DOHH2 (cell line): ENCODE measurements at regions not wholly inside any gene's neighbourhood (a gene's known extent, or its start where the extent isn't known, plus 50 kb on each side); places are given as distances from the start of the nearest gene placed in this dataset.

Experiments
- H3F3A ChIP-seq: fragments of 200-600 bp; sonication (generic), shearing (Covaris generic); 2 replicates; pipeline ENCODE4 v1.6.0; 2016; ENCODE audit warnings: antibody characterized with exemption, mild to moderate bottlenecking; ENCODE audit not compliant: control insufficient read depth, insufficient read depth
- H3K27ac ChIP-seq: fragments of 200-600 bp; sonication (generic); 2 replicates; pipeline ENCODE4 v1.5.1; 2014; ENCODE audit warnings: low read depth, mild to moderate bottlenecking, low read length, moderate library complexity
- H3K27me3 ChIP-seq: fragments of 200-600 bp; sonication (generic); 2 replicates; pipeline ENCODE4 v1.6.1; 2014; ENCODE audit warnings: mild to moderate bottlenecking, low read length, mixed read lengths; ENCODE audit not compliant: control insufficient read depth
- H3K36me3 ChIP-seq: fragments of 200-600 bp; sonication (generic); 2 replicates; pipeline ENCODE4 v1.6.1; 2014; ENCODE audit warnings: mild to moderate bottlenecking, low read length, moderate library complexity, mixed read lengths; ENCODE audit not compliant: control insufficient read depth
- H3K4me1 ChIP-seq: fragments of 200-600 bp; sonication (generic); 2 replicates; pipeline ENCODE4 v1.6.1; 2014; ENCODE audit warnings: mild to moderate bottlenecking, low read length, mixed read lengths; ENCODE audit not compliant: control insufficient read depth
- H3K4me2 ChIP-seq: fragments of 200-600 bp; sonication (generic); 2 replicates; pipeline ENCODE4 v1.6.0; 2014; ENCODE audit warnings: mild to moderate bottlenecking, low read length, moderate library complexity
- H3K4me3 ChIP-seq: fragments of 200-600 bp; sonication (generic); 2 replicates; pipeline ENCODE4 v1.5.1; 2014; ENCODE audit warnings: mild to moderate bottlenecking, low read length, mixed read lengths
- H3K79me2 ChIP-seq: fragments of 200-600 bp; sonication (generic); 2 replicates; pipeline ENCODE4 v1.6.1; 2014; ENCODE audit warnings: mild to moderate bottlenecking, low read length, mixed read lengths; ENCODE audit not compliant: control insufficient read depth
- H3K9me2 ChIP-seq: fragments of 200-600 bp; sonication (generic); replicated peaks from 2 replicates; pipeline ENCODE4 v1.6.1; 2014; ENCODE audit warnings: mild to moderate bottlenecking, low read length, mixed read lengths; ENCODE audit not compliant: control insufficient read depth
- H3K9me3 ChIP-seq: fragments of 200-600 bp; sonication (generic); 2 replicates; pipeline ENCODE4 v1.6.1; 2014; ENCODE audit warnings: antibody characterized with exemption, low read length, mixed read lengths; ENCODE audit not compliant: control insufficient read depth, insufficient read depth
- H4K20me1 ChIP-seq: fragments of 200-600 bp; sonication (generic); 2 replicates; pipeline ENCODE4 v1.6.0; 2014; ENCODE audit warnings: low read depth, mild to moderate bottlenecking, antibody characterized with exemption, low read length, moderate library complexity; ENCODE audit not compliant: control insufficient read depth, insufficient read depth
- CTCF ChIP-seq: fragments of 200-600 bp; sonication (generic); IDR thresholded peaks from one replicate; pipeline ENCODE4 v1.5.1; 2014; ENCODE audit warnings: antibody characterized with exemption, mild to moderate bottlenecking, low read depth, low read length; ENCODE audit not compliant: poor library complexity, severe bottlenecking
- EZH2phosphoT487 ChIP-seq: fragments of 200-600 bp; sonication (generic); IDR thresholded peaks from 2 replicates; pipeline ENCODE4 v1.6.1; 2017; ENCODE audit warnings: borderline replicate concordance, mild to moderate bottlenecking, antibody characterized with exemption, low read length, moderate library complexity, mixed read lengths

DNA sequence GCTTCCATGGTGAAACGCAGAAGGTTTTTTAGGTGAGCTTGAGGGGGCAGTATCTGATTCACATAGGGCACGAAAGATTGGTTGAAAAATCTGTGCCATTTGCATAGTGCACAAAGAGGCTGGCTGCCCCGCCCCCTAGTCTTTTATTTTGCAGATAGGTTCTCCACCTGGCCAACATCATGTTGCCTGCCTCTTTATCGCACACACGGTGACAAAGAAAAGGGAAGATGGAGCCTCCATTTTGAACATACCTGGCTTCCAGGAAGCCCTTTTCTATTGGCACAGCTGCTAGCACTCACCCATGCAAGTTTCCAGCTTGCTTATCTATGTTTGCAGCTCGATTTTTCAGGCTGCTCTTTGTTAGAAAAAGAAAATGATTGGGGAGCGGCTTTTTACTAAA is 316.2 kb upstream of the KLHL1 start:
- no peak overlapping the region for H3K4me2 ChIP-seq
- H3K4me3 ChIP-seq: no peak overlapping the region
- no peaks in the 10 kb centered on the region for H3K9me2 ChIP-seq
- no peaks in the 10 kb centered on the region for H3K4me1 ChIP-seq
- no peaks in the 10 kb centered on the region for H3K9me3 ChIP-seq
- no peaks in the 10 kb centered on the region for H3K36me3 ChIP-seq
- no peaks in the 10 kb centered on the region for H3K79me2 ChIP-seq
- H3K27me3 ChIP-seq: no peaks in the 10 kb centered on the region
- no peak overlapping the region for H3K27ac ChIP-seq
- H4K20me1 ChIP-seq: no peaks in the 10 kb centered on the region
- TF ChIP-seq EZH2phosphoT487 (no peak), CTCF (no peak)
- no peaks in the 10 kb centered on the region for H3F3A ChIP-seq

DNA sequence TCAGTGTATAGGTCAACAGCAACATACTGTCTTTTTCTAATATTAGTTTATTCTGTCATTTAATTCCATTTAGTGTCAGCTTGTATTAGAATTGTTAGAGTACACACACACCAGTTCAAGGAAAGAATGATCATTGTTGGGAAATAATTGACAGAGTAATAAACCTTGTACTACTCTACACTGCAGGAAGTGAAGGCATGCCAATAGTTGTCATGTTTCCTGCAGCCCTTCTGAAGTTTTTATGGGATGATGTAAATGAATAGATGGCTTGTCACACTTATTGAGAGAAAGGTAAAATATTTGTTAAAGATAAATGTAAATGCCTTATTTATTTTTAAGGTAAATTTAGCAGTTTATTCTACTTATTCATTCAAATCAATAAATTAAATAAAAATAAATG is 306.9 kb upstream of the KLHL1 start:
- no peaks in the 10 kb centered on the region for H3F3A ChIP-seq
- H3K4me2 ChIP-seq: no peak overlapping the region
- H3K4me1 ChIP-seq: no peaks in the 10 kb centered on the region
- no peaks in the 10 kb centered on the region for H3K27me3 ChIP-seq
- H3K9me3 ChIP-seq: no peaks in the 10 kb centered on the region
- H3K27ac ChIP-seq: no peak overlapping the region
- no peak overlapping the region for H3K4me3 ChIP-seq
- H3K9me2 ChIP-seq: no peaks in the 10 kb centered on the region
- no peaks in the 10 kb centered on the region for H4K20me1 ChIP-seq
- H3K79me2 ChIP-seq: no peaks in the 10 kb centered on the region
- H3K36me3 ChIP-seq: no peaks in the 10 kb centered on the region
- TF ChIP-seq CTCF (no peak), EZH2phosphoT487 (no peak)

GRCh38 chr13:70408865-70409264 is 300.6 kb upstream of the KLHL1 start:
- Histone ChIP-seq H3K9me3 (no peaks in the 10 kb centered on the region), H3K36me3 (no peaks in the 10 kb centered on the region), H3F3A (no peaks in the 10 kb centered on the region), H3K79me2 (no peaks in the 10 kb centered on the region), H3K4me2 (no peak overlapping the region), H3K27me3 (no peaks in the 10 kb centered on the region), H3K9me2 (no peaks in the 10 kb centered on the region), H3K27ac (no peak overlapping the region), H3K4me1 (no peaks in the 10 kb centered on the region), H3K4me3 (no peak overlapping the region), H4K20me1 (no peaks in the 10 kb centered on the region)
- TF ChIP-seq CTCF (no peak), EZH2phosphoT487 (no peak)

DNA sequence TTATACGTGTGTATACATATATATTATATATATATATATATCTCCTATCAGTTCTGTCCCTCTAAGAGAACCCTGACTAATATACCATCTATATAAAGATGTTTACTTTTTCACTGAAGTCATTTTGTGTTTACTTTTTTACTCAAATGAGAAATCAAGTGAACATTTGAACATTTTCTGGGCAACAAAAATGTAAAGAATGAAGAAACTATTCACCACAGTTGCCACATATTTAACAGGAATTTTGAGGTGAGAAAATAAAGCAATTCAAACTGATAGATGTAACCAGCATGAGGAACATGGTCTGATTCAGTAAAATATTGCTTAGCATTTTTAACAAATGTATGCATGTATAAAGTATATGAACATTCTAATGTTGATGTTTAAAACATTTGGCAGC is 299.2 kb upstream of the KLHL1 start:
- H3K4me2 ChIP-seq: no peak overlapping the region
- no peaks in the 10 kb centered on the region for H3K9me3 ChIP-seq
- no peaks in the 10 kb centered on the region for H3F3A ChIP-seq
- H3K27ac ChIP-seq: no peak overlapping the region
- no peaks in the 10 kb centered on the region for H3K79me2 ChIP-seq
- no peak overlapping the region for H3K4me3 ChIP-seq
- no peaks in the 10 kb centered on the region for H3K27me3 ChIP-seq
- no peaks in the 10 kb centered on the region for H3K36me3 ChIP-seq
- no peaks in the 10 kb centered on the region for H4K20me1 ChIP-seq
- no peaks in the 10 kb centered on the region for H3K9me2 ChIP-seq
- no peaks in the 10 kb centered on the region for H3K4me1 ChIP-seq
- TF ChIP-seq EZH2phosphoT487 (no peak), CTCF (no peak)
